NB4 (cell line): ENCODE measurements at regions not wholly inside any gene's neighbourhood (a gene's known extent, or its start where the extent isn't known, plus 50 kb on each side); places are given as distances from the start of the nearest gene placed in this dataset.
"Not testable (repeated sequence)": the region's sequence is repeated elsewhere in the genome, so short reads cannot be mapped to it uniquely, and the experiment has no call there.

Source experiments
- POLR2A ChIP-seq: IDR thresholded peaks from 2 replicates; pipeline ENCODE4 v1.6.1; 2011; ENCODE audit warnings: mild to moderate bottlenecking; ENCODE audit not compliant: insufficient read length; ENCODE audit errors: extremely low read depth
- TF ChIP-seq, protein P1 (sequence below): IDR thresholded peaks from one replicate; pipeline ENCODE4 v1.5.1; 2012; ENCODE audit warnings: low read depth, low read length

DNA sequence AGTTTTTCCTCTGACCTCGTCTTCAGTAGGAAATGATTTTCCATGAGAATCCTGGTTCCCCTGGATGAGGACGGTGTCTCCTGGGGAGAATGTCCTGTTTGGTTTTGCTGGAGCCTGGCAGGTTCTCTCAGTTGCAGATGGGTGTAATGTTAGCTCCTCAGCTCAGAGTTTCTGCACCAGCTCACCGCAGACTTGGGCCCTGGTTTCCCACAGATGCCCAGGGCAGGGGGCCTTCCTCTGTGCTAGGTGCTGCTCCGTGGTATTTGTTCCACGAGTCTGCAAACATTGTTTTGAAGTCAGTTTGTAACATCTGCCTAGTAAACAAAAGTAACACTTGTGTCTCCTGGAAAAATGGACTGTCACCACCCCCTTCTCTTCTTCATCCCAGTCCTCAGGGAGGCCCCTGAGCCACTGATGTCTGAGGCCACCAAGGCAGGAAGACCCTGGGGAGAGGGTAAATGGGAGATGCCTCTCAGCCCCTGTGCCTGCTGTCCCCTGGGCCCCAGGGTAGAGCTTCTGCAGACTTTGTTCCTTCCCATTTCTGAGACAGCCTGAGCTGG lies 67.3 kb upstream of the ANTXRL start:
- TF ChIP-seq, protein P1, sequence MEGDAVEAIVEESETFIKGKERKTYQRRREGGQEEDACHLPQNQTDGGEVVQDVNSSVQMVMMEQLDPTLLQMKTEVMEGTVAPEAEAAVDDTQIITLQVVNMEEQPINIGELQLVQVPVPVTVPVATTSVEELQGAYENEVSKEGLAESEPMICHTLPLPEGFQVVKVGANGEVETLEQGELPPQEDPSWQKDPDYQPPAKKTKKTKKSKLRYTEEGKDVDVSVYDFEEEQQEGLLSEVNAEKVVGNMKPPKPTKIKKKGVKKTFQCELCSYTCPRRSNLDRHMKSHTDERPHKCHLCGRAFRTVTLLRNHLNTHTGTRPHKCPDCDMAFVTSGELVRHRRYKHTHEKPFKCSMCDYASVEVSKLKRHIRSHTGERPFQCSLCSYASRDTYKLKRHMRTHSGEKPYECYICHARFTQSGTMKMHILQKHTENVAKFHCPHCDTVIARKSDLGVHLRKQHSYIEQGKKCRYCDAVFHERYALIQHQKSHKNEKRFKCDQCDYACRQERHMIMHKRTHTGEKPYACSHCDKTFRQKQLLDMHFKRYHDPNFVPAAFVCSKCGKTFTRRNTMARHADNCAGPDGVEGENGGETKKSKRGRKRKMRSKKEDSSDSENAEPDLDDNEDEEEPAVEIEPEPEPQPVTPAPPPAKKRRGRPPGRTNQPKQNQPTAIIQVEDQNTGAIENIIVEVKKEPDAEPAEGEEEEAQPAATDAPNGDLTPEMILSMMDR = not testable (repeated sequence)
- TF ChIP-seq POLR2A = not testable (repeated sequence)
